Pancreas (tissue), 10 donors: ENCODE measurements at regions not wholly inside any gene's neighbourhood (a gene's known extent, or its start where the extent isn't known, plus 50 kb on each side); places are given as distances from the start of the nearest gene placed in this dataset.

Source experiments
- ATAC-seq, 4 donors: fragments of 200-7000 bp; cut with Tn5 transposase; one replicate each; pipeline versions ENCODE4 v1.8.0 to v1.9.1; 2020; ENCODE audit warnings: mild to moderate bottlenecking in 4 of 4, moderate library complexity in 4 of 4
- DNase-seq, 6 donors: peaks; one replicate each; pipeline ENCODE4 v3.0.0-alpha.2; 2020
- FAIRE-seq: peaks from 2 replicates; lab custom pipeline; 2012; peaks lifted over from hg19 to GRCh38; lab: Jason Lieb, UNC
- H3K27ac ChIP-seq, 4 donors: fragments of 200-600 bp; sonication (generic); 1 replicate in 3 of 4; 2 replicates in 1 of 4; pipeline versions ENCODE4 v1.5.0 to v1.8.0; 2020
- H3K27me3 ChIP-seq, 4 donors: fragments of 200-600 bp; one replicate each; pipeline ENCODE4 v1.8.0; 2021
- H3K36me3 ChIP-seq, 3 donors: fragments of 200-600 bp; sonication (generic) in 1 of 3; one replicate each; pipeline versions ENCODE4 v1.5.0 to v1.8.0; 2020 to 2021
- H3K4me1 ChIP-seq, 3 donors: fragments of 200-600 bp; one replicate each; pipeline ENCODE4 v1.8.0; 2021
- H3K4me3 ChIP-seq, 4 donors: fragments of 200-600 bp; sonication (generic) in 2 of 4; one replicate each; pipeline versions ENCODE4 v1.5.0 to v1.8.0; 2020 to 2021
- H3K9me3 ChIP-seq, 4 donors: fragments of 200-600 bp; one replicate each; pipeline ENCODE4 v1.8.0; 2021
- WGBS, 2 donors: extraction: QIAGEN DNeasy Blood & Tissue Kit; methylation state at CpG; one replicate each; pipeline ENCODE4 v1.1.7; 2013; 5-methylcytosine and 5-hydroxymethylcytosine counted together
- intact Hi-C, 3 donors: fragments of 100-400 bp; cut with DNase I; formaldehyde crosslinking; loops; one replicate each; pipeline versions ENCODE4 v1.11.1 to v1.14.2; 2022
- TF ChIP-seq, protein P1 (sequence below), 4 donors: fragments of 200-600 bp; sonication (generic) in 3 of 4; IDR thresholded peaks; one replicate each; pipeline versions ENCODE4 v1.5.0 to v1.8.0; 2021; ENCODE audit warnings: antibody characterized with exemption in 4 of 4
- donor health status: healthy with polysubstance abuse.
- donor health status: DM: no; HTN: no; CAD: no; lungs with moderate emphysema.
- donor health status: DM: no; HTN: no; CAD: no.
- donor health status: control.
- donor health status: control.
- donor health status: Bipolar disorder and iron deficiency.
- donor health status: DM: yes; HTN: yes; CAD: no.
- donor health status: DM: no; HTN: no; CAD: no.
- donor health status: DM: no; HTN: no; CAD: no.
- donor health status: DM: yes; HTN: yes; CAD: no.

DNA sequence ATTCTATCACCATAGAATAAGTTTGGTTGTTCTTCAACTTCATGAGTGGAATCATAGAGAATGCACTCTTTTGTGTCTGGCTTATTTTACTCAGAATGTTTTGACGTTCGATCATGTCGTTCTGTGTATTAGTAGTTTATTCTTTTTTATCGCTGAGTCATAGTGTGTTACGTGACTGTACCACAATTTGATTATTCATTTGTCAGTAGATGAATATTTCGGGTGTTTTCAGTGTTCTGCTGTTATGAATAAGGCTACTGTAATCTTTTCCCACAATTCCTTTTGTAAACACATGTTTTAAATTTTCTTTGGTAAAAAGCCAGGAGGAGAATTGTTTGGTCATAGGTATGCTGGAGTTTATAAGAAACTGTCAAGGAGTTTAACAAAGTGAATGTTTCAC lies 279.9 kb upstream of the B3GAT1 start:
- no peak for DNase-seq
- no peak for ATAC-seq
- no peaks in the 10 kb centered on the region for H3K27me3 ChIP-seq
- no peaks in the 10 kb centered on the region for H3K36me3 ChIP-seq
- H3K9me3 ChIP-seq, result no peaks in the 10 kb centered on the region
- no peak overlapping the region for H3K27ac ChIP-seq
- FAIRE-seq, result peak; percentile 39
- TF ChIP-seq, protein P1, sequence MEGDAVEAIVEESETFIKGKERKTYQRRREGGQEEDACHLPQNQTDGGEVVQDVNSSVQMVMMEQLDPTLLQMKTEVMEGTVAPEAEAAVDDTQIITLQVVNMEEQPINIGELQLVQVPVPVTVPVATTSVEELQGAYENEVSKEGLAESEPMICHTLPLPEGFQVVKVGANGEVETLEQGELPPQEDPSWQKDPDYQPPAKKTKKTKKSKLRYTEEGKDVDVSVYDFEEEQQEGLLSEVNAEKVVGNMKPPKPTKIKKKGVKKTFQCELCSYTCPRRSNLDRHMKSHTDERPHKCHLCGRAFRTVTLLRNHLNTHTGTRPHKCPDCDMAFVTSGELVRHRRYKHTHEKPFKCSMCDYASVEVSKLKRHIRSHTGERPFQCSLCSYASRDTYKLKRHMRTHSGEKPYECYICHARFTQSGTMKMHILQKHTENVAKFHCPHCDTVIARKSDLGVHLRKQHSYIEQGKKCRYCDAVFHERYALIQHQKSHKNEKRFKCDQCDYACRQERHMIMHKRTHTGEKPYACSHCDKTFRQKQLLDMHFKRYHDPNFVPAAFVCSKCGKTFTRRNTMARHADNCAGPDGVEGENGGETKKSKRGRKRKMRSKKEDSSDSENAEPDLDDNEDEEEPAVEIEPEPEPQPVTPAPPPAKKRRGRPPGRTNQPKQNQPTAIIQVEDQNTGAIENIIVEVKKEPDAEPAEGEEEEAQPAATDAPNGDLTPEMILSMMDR (IDR thresholded peaks at IDR 0.05), result no peak
- intact Hi-C loops, result no loop called here
- H3K4me3 ChIP-seq, result no peak overlapping the region
- no peaks in the 10 kb centered on the region for H3K4me1 ChIP-seq
- WGBS, 2 donors, result 51 to 56% methylated on average over 6 of the region's 6 CpGs

DNA sequence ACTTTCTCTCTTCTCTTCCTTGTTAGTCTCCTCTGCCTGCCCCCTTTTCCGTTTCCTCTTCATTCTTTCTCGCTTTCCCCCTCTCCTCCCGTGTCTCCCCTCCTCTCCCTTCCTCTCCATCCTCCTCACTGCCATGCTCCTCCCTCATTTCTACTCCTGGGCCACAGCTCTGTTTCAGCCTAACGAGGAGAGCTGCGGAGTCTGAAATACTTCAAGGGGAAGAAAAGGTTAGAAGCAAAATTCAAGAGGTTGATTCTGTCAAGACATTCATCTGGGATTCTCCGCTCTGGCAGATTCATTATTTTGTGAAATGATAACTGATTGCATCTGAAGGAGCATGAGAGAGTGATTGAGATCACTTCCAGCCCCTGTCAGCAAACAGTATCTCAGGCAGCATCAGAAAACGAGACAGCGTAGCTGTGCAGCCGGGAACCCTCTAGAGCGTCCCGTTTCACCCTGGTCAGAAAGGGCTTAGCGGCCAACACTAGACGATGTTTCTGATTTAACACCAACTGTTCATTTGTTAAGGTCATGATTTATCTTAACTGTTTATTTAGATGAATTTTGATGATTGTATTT lies 279.3 kb upstream of the B3GAT1 start:
- H3K27me3 ChIP-seq, result no peaks in the 10 kb centered on the region
- intact Hi-C loops, result no loop called here
- no peaks in the 10 kb centered on the region for H3K4me1 ChIP-seq
- 53 to 61% methylated on average over 13 of the region's 13 CpGs for WGBS, 2 donors
- H3K9me3 ChIP-seq, result no peaks in the 10 kb centered on the region
- DNase-seq (no peak), ATAC-seq (no peak), FAIRE-seq (no peak)
- H3K27ac ChIP-seq, result no peak overlapping the region
- TF ChIP-seq, protein P1 (IDR thresholded peaks at IDR 0.05), result no peak
- H3K36me3 ChIP-seq, result no peaks in the 10 kb centered on the region
- H3K4me3 ChIP-seq, result no peak overlapping the region

DNA sequence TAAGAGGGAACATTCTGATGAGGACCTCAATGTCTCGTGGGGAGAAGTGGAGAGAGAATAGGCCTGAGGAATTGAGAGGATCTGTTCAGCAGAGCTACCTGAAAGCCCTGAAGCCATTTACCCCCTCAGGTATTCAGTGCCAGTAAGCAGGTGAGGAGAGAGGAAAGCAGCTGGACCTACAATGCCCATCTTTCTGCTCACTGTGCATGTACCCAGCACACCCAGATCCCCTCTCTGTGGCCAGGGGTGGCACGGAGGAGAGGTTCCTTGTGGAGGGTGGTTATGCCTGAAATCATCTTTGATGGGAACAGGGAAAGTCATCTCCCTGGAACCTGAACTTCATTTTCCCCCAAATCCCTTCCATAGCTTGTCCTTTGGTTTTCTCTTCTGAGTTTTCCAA lies 277.8 kb upstream of the B3GAT1 start:
- Histone ChIP-seq H3K9me3 (no peaks in the 10 kb centered on the region), H3K4me1 (no peaks in the 10 kb centered on the region), H3K27ac (no peak overlapping the region), H3K4me3 (no peak overlapping the region), H3K36me3 (no peaks in the 10 kb centered on the region), H3K27me3 (no peaks in the 10 kb centered on the region)
- FAIRE-seq, result no peak
- WGBS, 2 donors, result 49 to 56% methylated on average over 2 of the region's 2 CpGs
- no peak for DNase-seq
- no peak for ATAC-seq
- intact Hi-C loops, result no loop called here
- TF ChIP-seq, protein P1 (IDR thresholded peaks at IDR 0.05), result no peak

DNA sequence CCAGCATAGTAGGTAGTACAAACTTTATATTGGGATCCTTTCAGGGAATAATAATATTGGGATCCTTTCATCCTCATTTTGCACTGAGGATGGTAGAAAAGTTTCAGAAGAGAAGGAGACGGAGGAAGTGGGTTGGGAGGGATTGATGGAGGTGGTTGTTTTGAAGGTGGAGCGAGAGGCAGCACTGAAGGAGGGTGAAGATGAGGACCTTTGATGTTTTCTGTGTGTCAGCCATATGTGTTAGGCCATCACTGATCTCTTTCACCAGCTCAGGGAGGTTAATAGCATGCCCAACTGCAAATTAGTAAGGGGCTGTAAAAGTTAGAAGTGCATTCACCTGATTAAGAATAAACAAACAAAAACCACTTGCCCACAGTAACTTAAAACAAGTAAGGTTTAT lies 275.5 kb upstream of the B3GAT1 start:
- no peak for ATAC-seq
- H3K27ac ChIP-seq, result no peak overlapping the region
- H3K27me3 ChIP-seq, result no peaks in the 10 kb centered on the region
- no peaks in the 10 kb centered on the region for H3K36me3 ChIP-seq
- H3K4me1 ChIP-seq, result no peaks in the 10 kb centered on the region
- TF ChIP-seq, protein P1 (IDR thresholded peaks at IDR 0.05), result no peak
- 57 to 60% methylated on average over 2 of the region's 2 CpGs for WGBS, 2 donors
- intact Hi-C loops, result no loop called here
- FAIRE-seq, result no peak
- H3K9me3 ChIP-seq, result no peaks in the 10 kb centered on the region
- H3K4me3 ChIP-seq, result no peak overlapping the region
- no peak for DNase-seq

DNA sequence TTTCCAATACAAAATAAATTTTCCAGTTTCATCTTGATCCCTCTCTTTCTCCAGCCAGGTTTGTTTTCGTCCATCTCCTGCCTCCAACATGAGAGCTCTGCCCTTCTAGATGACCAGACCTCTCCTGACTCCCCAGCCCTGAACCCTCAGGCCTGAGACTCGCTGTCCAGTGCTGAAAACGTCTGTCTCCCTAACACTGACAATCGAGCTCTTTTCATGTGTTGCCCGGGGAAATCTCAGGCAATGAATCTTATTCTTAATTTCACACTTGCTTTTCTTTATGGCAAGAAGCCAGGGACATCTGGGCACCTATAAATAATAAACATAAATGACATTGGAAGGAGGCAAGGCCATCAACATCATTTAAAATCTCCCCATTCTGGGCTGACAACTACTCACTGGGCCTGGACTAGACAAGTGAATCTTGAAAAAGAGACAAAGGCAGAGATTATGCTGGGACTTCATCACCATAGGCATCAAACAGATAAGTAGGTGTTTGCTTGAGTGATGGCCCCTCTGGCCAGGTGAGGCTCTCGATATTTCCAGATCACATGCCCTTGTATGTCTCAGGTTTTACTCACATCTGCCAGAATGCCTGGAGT lies 274.5 kb upstream of the B3GAT1 start:
- DNase-seq, result no peak
- Histone ChIP-seq H3K36me3 (no peaks in the 10 kb centered on the region), H3K27ac (no peak overlapping the region), H3K4me1 (no peaks in the 10 kb centered on the region), H3K27me3 (peaks cover 0 to 6% (median 0%) of the 10 kb centered on the region in 4 donors), H3K9me3 (no peaks in the 10 kb centered on the region), H3K4me3 (no peak overlapping the region)
- 22 to 26% methylated on average over 6 of the region's 6 CpGs for WGBS, 2 donors
- no peak for FAIRE-seq
- ATAC-seq, result no peak
- TF ChIP-seq, protein P1 (IDR thresholded peaks at IDR 0.05), result no peak
- intact Hi-C loops, result no loop called here
